ENCODE measurements at regions not wholly inside any gene's neighbourhood (a gene's known extent, or its start where the extent isn't known, plus 50 kb on each side); places are given as distances from the start of the nearest gene placed in this dataset.

GRCh38 chr4:184324939-184325477 is 107.3 kb upstream of the ENPP6 start:
- TF ChIP-seq CTCF (conservative IDR thresholded peaks at IDR 0.05), result no peak
- Histone ChIP-seq H3K4me3 (ENCODE audit: low read length) (no peak overlapping the region), H3K27me3 (ENCODE audit: control insufficient read depth, insufficient read depth, low read length, poor library complexity, severe bottlenecking) (no peaks in the 10 kb centered on the region), H3K36me3 (ENCODE audit: control insufficient read depth, insufficient read depth, low read length) (no peaks in the 10 kb centered on the region), H3K9ac (ENCODE audit: extremely low read depth, low read length, poor library complexity, severe bottlenecking) (no peak overlapping the region), H3K4me1 (ENCODE audit: control insufficient read depth, insufficient read depth, low read length) (no peaks in the 10 kb centered on the region), H3K9me3 (ENCODE audit: control insufficient read depth, low read length) (peaks cover 14% of the 10 kb centered on the region), H3K27ac (ENCODE audit: low read depth, low read length) (no peak overlapping the region)
- H3K4me3 Mint-ChIP-seq, result no peak overlapping the region
- H3K27ac Mint-ChIP-seq, result no peak overlapping the region
- DNase-seq, result no peak
- no peaks in the 10 kb centered on the region for H3K36me3 Mint-ChIP-seq (ENCODE audit: low read depth)
- H3K4me1 Mint-ChIP-seq, result no peaks in the 10 kb centered on the region
- H3K9me3 Mint-ChIP-seq, result peaks cover 16% of the 10 kb centered on the region
- 83 to 87% methylated on average over 6 of the region's 6 CpGs for WGBS, 2 experiments (ENCODE audit: insufficient coverage in 1 of 2, insufficient read length in 1 of 2)
- no peaks in the 10 kb centered on the region for H3K27me3 Mint-ChIP-seq (ENCODE audit: insufficient read depth)

GRCh38 chr4:184322328-184323025 is 104.8 kb upstream of the ENPP6 start:
- no peaks in the 10 kb centered on the region for H3K36me3 Mint-ChIP-seq (ENCODE audit: low read depth)
- Histone ChIP-seq H3K9me3 (ENCODE audit: control insufficient read depth, low read length) (peaks cover 14% of the 10 kb centered on the region), H3K4me3 (ENCODE audit: low read length) (no peak overlapping the region), H3K9ac (ENCODE audit: extremely low read depth, low read length, poor library complexity, severe bottlenecking) (no peak overlapping the region), H3K27me3 (ENCODE audit: control insufficient read depth, insufficient read depth, low read length, poor library complexity, severe bottlenecking) (no peaks in the 10 kb centered on the region), H3K27ac (ENCODE audit: low read depth, low read length) (no peak overlapping the region), H3K4me1 (ENCODE audit: control insufficient read depth, insufficient read depth, low read length) (no peaks in the 10 kb centered on the region), H3K36me3 (ENCODE audit: control insufficient read depth, insufficient read depth, low read length) (no peaks in the 10 kb centered on the region)
- no peaks in the 10 kb centered on the region for H3K27me3 Mint-ChIP-seq (ENCODE audit: insufficient read depth)
- no peak for DNase-seq
- no peak overlapping the region for H3K27ac Mint-ChIP-seq
- no peaks in the 10 kb centered on the region for H3K4me1 Mint-ChIP-seq
- no peak overlapping the region for H3K4me3 Mint-ChIP-seq
- peaks cover 16% of the 10 kb centered on the region for H3K9me3 Mint-ChIP-seq
- no peak for TF ChIP-seq CTCF (conservative IDR thresholded peaks at IDR 0.05)
- 91% methylated on average over 2 of the region's 2 CpGs; no CpG with 5 or more reads in 1 of the 2 experiments for WGBS, 2 experiments (ENCODE audit: insufficient coverage in 1 of 2, insufficient read length in 1 of 2)

- H3K27me3 Mint-ChIP-seq (ENCODE audit: insufficient read depth), result no peaks in the 10 kb centered on the region
- 92 to 94% methylated on average over 6 to 8 of the region's 8 CpGs for WGBS, 2 experiments (ENCODE audit: insufficient coverage in 1 of 2, insufficient read length in 1 of 2)
- peaks cover 10% of the 10 kb centered on the region for H3K9me3 ChIP-seq (ENCODE audit: control insufficient read depth, low read length)
- no peak overlapping the region for H3K4me3 ChIP-seq (ENCODE audit: low read length)
- H3K4me1 Mint-ChIP-seq, result no peaks in the 10 kb centered on the region
- no peak overlapping the region for H3K27ac Mint-ChIP-seq
- no peak for TF ChIP-seq CTCF (conservative IDR thresholded peaks at IDR 0.05)
- H3K4me3 Mint-ChIP-seq, result no peak overlapping the region
- DNase-seq, result no peak
- no peaks in the 10 kb centered on the region for H3K4me1 ChIP-seq (ENCODE audit: control insufficient read depth, insufficient read depth, low read length)
- H3K27ac ChIP-seq (ENCODE audit: low read depth, low read length), result no peak overlapping the region
- H3K9ac ChIP-seq (ENCODE audit: extremely low read depth, low read length, poor library complexity, severe bottlenecking), result no peak overlapping the region
- peaks cover 9% of the 10 kb centered on the region for H3K9me3 Mint-ChIP-seq
- no peaks in the 10 kb centered on the region for H3K27me3 ChIP-seq (ENCODE audit: control insufficient read depth, insufficient read depth, low read length, poor library complexity, severe bottlenecking)
- no peaks in the 10 kb centered on the region for H3K36me3 ChIP-seq (ENCODE audit: control insufficient read depth, insufficient read depth, low read length)
- no peaks in the 10 kb centered on the region for H3K36me3 Mint-ChIP-seq (ENCODE audit: low read depth)
Measured at GRCh38 chr4:184320631-184321030, 103.0 kb upstream of the ENPP6 start.

All from endodermal cell (in vitro differentiated cells).